ENCODE measurements at regions not wholly inside any gene's neighbourhood (a gene's known extent, or its start where the extent isn't known, plus 50 kb on each side); places are given as distances from the start of the nearest gene placed in this dataset.

DNA sequence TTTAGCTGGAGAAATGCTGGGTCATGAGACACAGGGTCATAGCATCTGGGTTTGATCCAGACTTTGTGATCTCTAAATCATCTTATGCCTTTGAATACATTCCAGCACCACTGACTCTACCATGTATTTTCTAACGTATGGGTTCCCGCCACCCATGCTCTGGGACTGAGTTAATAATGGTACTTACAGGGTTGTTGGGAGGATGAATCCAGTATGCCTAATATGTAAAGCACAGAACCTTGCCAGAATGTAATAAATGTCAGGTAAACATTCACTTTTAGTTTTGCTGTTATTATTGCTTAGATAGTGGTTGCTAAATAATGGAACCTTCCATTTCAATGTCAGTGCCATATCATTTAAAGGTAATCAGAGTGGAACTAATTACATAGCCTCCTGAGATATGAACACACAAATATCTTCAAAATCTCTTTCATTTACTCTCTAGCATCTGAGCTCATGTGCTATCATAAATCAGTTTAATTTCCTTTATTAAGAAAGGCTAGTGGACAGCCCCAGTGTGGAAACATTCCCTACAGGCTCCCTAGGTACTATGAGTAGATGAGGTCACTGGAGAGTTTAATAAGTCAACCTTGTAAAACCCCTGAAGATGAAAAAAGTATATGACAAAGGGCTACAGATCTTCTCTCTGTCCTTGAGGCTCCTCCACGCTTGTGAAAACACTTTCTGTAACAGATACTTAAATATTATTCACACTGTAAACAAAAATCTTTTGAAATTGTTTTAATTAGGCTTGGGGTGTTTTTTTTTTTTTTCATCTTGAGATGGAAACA, 226.6 kb downstream of the ALDH8A1 start:
- no peak overlapping the region for H3K9ac ChIP-seq (replicated peaks; ENCODE audit: extremely low read depth, insufficient read depth, low read length)
- H3K4me1 ChIP-seq (ENCODE audit: control insufficient read depth, extremely low read depth, insufficient read depth, low read length), result peaks cover 37% of the 10 kb centered on the region
- ChIA-PET CTCF (interaction anchor here (0.7 to 1.1 kb wide), 2 partner anchors 11 to 82 kb away, joined by 3 to 4 read pairs; no protein-coding TSS in a partner anchor), POLR2A (no interaction called here)
- intact Hi-C loops (cut with micrococcal nuclease), result loop anchor here (5.0 kb wide), 1 partner anchor 426 kb away; no protein-coding TSS in a partner anchor
- BruUV-seq (replicated peaks), result no TSS peak
- H3K4me3 ChIP-seq (replicated peaks in 1 of 3; ENCODE audit: insufficient read depth in 1 of 3, low read depth in 1 of 3, low read length in 3 of 3), result no peak overlapping the region
- H3K27ac ChIP-seq (ENCODE audit: insufficient read depth, low read depth, low read length), result no peak overlapping the region
- FAIRE-seq, result no peak
- no peaks in the 10 kb centered on the region for H3K79me2 ChIP-seq (ENCODE audit: control insufficient read depth, insufficient read depth, low read length)
- H3K9me3 ChIP-seq (replicated peaks; ENCODE audit: control insufficient read depth, insufficient read depth, low read length), result no peaks in the 10 kb centered on the region
- H4K20me1 ChIP-seq (replicated peaks; ENCODE audit: control insufficient read depth, extremely low read depth, insufficient read depth, low read length), result no peaks in the 10 kb centered on the region
- no peaks in the 10 kb centered on the region for H3K9me1 ChIP-seq (replicated peaks; ENCODE audit: control insufficient read depth, extremely low read depth, insufficient read depth, low read length)
- H2AFZ ChIP-seq (ENCODE audit: low read depth, low read length), result no peak overlapping the region
- H3K4me2 ChIP-seq (ENCODE audit: insufficient read depth, low read length), result no peak overlapping the region
- dilution Hi-C loops (cut with MboI; ENCODE audit: extremely low pct_ligation_motif_present, low sequenced_read_pairs), result no loop called here
- TF ChIP-seq, protein P1, sequence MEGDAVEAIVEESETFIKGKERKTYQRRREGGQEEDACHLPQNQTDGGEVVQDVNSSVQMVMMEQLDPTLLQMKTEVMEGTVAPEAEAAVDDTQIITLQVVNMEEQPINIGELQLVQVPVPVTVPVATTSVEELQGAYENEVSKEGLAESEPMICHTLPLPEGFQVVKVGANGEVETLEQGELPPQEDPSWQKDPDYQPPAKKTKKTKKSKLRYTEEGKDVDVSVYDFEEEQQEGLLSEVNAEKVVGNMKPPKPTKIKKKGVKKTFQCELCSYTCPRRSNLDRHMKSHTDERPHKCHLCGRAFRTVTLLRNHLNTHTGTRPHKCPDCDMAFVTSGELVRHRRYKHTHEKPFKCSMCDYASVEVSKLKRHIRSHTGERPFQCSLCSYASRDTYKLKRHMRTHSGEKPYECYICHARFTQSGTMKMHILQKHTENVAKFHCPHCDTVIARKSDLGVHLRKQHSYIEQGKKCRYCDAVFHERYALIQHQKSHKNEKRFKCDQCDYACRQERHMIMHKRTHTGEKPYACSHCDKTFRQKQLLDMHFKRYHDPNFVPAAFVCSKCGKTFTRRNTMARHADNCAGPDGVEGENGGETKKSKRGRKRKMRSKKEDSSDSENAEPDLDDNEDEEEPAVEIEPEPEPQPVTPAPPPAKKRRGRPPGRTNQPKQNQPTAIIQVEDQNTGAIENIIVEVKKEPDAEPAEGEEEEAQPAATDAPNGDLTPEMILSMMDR (IDR thresholded peaks at IDR 0.05; ENCODE audit: extremely low read depth in 1 of 2, insufficient read depth in 1 of 2, low read depth in 1 of 2, low read length in 2 of 2), result no peak
- H3K36me3 ChIP-seq (ENCODE audit: control insufficient read depth in 2 of 2, extremely low read depth in 1 of 2, insufficient read depth in 2 of 2, low read length in 2 of 2), result no peaks in the 10 kb centered on the region
- peak; percentile 28 for DNase-seq (ENCODE audit: low read depth, low spot score)
- H3K27me3 ChIP-seq (ENCODE audit: control insufficient read depth in 2 of 2, insufficient read depth in 2 of 2, low read length in 2 of 2), result no peaks in the 10 kb centered on the region

DNA sequence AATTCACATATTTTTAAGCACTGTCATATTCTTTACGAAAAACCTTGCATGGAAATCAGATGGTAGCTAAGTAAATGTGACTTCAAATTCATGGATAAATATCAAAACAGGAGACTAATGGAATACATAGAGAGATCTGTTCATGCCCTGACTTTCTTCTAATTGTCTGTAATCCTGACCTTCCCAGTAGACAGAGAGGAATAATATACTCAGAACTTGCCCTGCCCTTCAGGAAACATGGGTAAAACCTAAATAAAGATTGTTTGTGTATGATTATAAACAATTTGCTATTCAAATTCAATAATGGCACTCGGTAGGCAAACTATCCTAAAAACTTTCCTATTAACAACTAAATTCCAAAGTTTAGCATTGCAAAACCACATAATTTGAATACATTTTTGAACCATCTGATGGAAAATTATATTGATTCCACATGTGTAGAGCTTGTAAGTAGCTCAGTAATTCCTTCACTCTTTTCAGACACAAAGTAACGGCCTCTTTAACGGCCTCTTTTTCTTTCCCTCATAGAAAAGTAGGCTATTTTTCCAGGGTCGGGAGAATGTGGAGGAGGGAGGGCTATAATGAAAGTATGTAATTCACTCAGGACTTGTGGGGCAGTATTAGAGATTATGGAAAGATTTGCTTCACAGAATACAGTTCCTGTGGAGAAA, 227.6 kb downstream of the ALDH8A1 start:
- no peak overlapping the region for H3K4me2 ChIP-seq (ENCODE audit: insufficient read depth, low read length)
- FAIRE-seq, result no peak
- H4K20me1 ChIP-seq (replicated peaks; ENCODE audit: control insufficient read depth, extremely low read depth, insufficient read depth, low read length), result no peaks in the 10 kb centered on the region
- TF ChIP-seq POLR2AphosphoS5 (IDR thresholded peaks at IDR 0.05; ENCODE audit: insufficient read depth, low read depth, low read length) (no peak), POLR2A (IDR thresholded peaks at IDR 0.05; ENCODE audit: low read depth, low read length) (no peak), GATA2 (IDR thresholded peaks at IDR 0.05; ENCODE audit: insufficient read depth, insufficient read length, low read depth, low read length) (no peak), JUN (IDR thresholded peaks at IDR 0.05; ENCODE audit: borderline replicate concordance, insufficient read depth, insufficient read length, low read depth) (no peak), EZH2 (IDR thresholded peaks at IDR 0.05; ENCODE audit: borderline replicate concordance, low read depth, low read length, severe bottlenecking) (no peak), FOS (IDR thresholded peaks at IDR 0.05; ENCODE audit: borderline replicate concordance, insufficient read depth, low read length) (no peak), MYC (IDR thresholded peaks at IDR 0.05; ENCODE audit: low read depth, low read length) (no peak)
- TF ChIP-seq, protein P2, sequence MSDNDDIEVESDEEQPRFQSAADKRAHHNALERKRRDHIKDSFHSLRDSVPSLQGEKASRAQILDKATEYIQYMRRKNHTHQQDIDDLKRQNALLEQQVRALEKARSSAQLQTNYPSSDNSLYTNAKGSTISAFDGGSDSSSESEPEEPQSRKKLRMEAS (IDR thresholded peaks at IDR 0.05; ENCODE audit: insufficient read depth, insufficient read length), result no peak
- TF ChIP-seq, protein P1 (IDR thresholded peaks at IDR 0.05; ENCODE audit: extremely low read depth in 1 of 2, insufficient read depth in 1 of 2, low read depth in 1 of 2, low read length in 2 of 2), result no peak
- no peaks in the 10 kb centered on the region for H3K9me3 ChIP-seq (replicated peaks; ENCODE audit: control insufficient read depth, insufficient read depth, low read length)
- no peak overlapping the region for H3K9ac ChIP-seq (replicated peaks; ENCODE audit: extremely low read depth, insufficient read depth, low read length)
- H3K27ac ChIP-seq (ENCODE audit: insufficient read depth, low read depth, low read length), result no peak overlapping the region
- DNase-seq (ENCODE audit: low read depth, low spot score), result peak; percentile 6
- no peak overlapping the region for H3K4me3 ChIP-seq (replicated peaks in 1 of 3; ENCODE audit: insufficient read depth in 1 of 3, low read depth in 1 of 3, low read length in 3 of 3)
- dilution Hi-C loops (cut with MboI; ENCODE audit: extremely low pct_ligation_motif_present, low sequenced_read_pairs) (no loop called here), intact Hi-C loops (cut with micrococcal nuclease) (loop anchor here (5.0 kb wide), 1 partner anchor 425 kb away; no protein-coding TSS in a partner anchor)
- no peaks in the 10 kb centered on the region for H3K79me2 ChIP-seq (ENCODE audit: control insufficient read depth, insufficient read depth, low read length)
- POLR2A ChIA-PET, result no interaction called here
- peaks cover 37% of the 10 kb centered on the region for H3K4me1 ChIP-seq (ENCODE audit: control insufficient read depth, extremely low read depth, insufficient read depth, low read length)
- H3K27me3 ChIP-seq (ENCODE audit: control insufficient read depth in 2 of 2, insufficient read depth in 2 of 2, low read length in 2 of 2), result no peaks in the 10 kb centered on the region
- peak overlapping the region; percentile 58 for H2AFZ ChIP-seq (ENCODE audit: low read depth, low read length)
- H3K9me1 ChIP-seq (replicated peaks; ENCODE audit: control insufficient read depth, extremely low read depth, insufficient read depth, low read length), result no peaks in the 10 kb centered on the region
- no peaks in the 10 kb centered on the region for H3K36me3 ChIP-seq (ENCODE audit: control insufficient read depth in 2 of 2, extremely low read depth in 1 of 2, insufficient read depth in 2 of 2, low read length in 2 of 2)
- BruUV-seq (replicated peaks), result no TSS peak
- CTCF ChIA-PET, result interaction anchor here (0.7 to 1.1 kb wide), 2 partner anchors 10 to 82 kb away, joined by 3 to 4 read pairs; no protein-coding TSS in a partner anchor

All from endothelial cell of umbilical vein (primary cell).